GM21390 (cell line): ENCODE measurements at regions not wholly inside any gene's neighbourhood (a gene's known extent, or its start where the extent isn't known, plus 50 kb on each side); places are given as distances from the start of the nearest gene placed in this dataset.
"Not testable (repeated sequence)": the region's sequence is repeated elsewhere in the genome, so short reads cannot be mapped to it uniquely, and the experiment has no call there.

ENCODE experiments used
- ATAC-seq: cut with Tn5 transposase; IDR thresholded peaks from one replicate; pipeline ENCODE4 v1.9.1; 2021; ENCODE audit not compliant: unreplicated experiment

DNA sequence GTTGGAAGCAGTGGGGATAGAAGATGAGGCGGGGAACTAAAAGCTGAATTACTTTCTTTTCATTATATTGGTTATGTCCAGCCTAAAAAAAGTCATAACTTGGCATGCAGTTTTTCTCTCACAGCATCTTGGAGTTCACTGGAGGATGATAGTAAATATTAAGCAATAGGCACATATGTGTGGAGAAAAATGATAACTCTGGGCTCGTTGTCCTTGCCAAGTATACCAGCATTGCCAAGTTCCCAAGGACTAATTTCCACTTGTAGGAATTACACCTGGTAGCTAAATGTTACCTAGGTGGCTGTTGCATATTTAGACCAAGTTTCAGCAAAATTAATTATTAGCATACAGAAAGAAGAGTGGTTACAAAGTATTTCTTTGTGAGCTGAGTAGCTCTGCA, 1007.6 kb downstream of the ANKRD7 start:
- ATAC-seq, result no peak

DNA sequence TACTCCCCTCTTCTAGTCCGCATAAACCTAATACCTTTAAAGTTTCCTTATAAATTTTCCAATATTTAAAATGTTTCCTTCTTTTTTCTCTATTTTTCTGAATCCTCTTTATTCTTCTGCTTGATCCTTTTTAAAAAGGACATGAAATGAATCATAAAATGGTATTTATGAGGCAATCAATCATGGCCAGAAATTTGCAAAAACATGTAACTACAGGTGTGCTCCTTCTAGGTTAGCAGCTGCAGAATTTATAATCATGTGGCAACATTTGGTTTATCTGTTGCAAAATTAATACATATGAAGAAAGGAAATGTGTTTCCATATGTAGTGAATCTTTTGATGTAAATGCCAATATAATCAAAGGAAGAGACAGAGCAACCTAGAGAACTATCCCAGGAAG, 1008.5 kb downstream of the ANKRD7 start:
- ATAC-seq, result no peak

DNA sequence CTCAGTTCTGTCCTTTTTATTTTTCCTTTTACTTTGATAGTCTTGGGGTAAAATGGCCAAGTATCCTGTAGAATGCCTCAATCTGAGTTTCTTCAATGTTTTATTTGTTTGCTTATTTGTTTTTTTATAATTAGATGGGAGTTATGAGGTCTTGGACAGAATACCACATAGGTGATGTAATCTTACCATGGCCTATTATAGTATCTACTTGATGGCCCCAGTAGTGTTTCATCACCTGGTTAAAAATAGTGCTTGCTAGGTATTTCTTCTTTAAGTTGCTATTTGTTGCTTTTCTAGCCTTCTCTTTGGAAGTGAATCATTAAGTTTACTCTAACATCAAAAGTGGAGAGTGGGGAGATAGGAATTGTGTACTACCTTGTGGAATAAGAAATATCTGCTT, 1020.0 kb upstream of the KCND2 start:
- ATAC-seq, result no peak

DNA sequence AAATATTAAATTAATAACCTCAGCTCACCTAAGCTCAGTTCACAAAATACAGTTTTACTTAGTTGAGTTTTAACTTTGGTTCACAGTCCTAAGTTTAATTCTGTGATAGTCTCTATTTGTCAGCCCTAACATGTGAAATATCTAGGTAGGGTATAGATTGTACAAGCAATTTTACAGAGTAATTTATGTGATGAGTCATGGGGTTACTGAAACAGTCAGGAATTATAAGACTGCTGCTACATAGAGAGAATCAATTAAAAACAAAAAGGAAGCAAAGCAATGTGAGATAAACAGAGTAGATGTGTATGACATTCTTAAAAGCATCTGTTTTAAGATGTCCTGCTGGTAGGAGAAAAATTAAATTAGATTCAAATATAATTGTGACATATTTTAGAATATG, 1018.2 kb upstream of the KCND2 start:
- ATAC-seq, result no peak

DNA sequence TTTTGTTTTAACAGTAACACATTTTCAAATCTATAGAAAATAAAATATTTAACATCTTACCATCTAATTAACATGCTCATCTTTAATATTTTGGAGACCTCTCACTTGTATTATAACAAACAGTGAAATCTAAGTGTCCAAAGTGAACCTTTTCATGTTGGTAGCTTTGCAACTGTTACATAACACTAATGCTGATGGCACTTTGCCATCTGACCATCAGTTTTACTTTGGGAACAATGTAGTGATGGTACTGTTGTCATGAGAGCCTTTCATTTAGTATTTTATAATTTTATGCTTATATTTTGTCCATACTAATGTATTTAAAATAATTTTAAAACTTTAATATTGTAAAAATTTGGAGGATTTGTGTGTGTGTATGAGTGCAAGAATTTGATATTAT, 1017.0 kb upstream of the KCND2 start:
- no peak for ATAC-seq

DNA sequence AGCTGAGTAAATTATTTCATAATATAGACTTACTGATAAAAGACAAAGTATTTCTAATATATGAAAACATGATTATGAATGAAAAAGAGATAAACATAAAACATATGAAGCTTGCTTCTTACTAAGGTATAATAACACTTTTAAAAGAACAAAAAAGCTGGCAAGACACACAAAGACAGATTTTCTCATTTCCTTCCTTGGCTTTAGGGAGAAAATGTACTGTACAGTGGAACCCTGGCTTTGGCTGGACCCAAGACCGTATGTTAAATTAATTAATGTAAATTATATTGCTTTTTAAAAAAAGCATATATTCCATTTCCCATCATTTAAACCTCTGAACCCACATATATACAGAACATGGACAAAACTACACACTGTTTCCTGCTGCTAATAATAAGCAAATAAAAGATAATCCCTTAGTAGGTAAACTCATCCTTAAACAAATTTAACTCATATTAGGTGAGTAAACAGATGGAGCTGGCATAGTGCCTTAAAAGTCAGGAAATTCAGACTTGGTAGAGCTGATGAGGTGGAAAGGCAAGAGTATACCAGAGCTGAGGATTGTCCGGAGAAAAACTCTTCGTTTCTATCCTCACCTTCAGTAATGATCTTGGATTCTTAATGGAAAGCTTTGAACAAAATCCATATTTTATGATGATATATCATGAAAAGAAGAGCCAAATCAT, 1016.4 kb upstream of the KCND2 start:
- no peak for ATAC-seq

DNA sequence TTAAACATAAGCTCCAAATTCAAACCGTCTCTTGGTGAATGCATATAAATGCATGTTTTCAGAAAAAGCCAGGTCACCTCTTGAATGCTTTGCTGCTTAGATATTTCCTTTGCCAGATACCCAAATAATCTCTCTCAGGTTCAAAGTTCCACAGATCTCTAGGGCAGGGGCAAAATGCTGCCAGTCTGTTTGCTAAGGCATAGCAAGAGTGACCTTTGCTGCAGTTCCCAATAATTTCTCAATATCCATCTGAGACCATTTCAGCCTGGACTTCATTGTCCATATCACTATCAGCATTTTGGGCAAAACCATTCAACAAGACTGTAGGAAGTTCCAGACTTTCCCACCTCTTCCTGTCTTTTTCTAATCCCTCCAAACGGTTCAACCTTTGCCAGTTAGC, 1006.2 kb upstream of the KCND2 start:
- ATAC-seq, result not testable (repeated sequence)

DNA sequence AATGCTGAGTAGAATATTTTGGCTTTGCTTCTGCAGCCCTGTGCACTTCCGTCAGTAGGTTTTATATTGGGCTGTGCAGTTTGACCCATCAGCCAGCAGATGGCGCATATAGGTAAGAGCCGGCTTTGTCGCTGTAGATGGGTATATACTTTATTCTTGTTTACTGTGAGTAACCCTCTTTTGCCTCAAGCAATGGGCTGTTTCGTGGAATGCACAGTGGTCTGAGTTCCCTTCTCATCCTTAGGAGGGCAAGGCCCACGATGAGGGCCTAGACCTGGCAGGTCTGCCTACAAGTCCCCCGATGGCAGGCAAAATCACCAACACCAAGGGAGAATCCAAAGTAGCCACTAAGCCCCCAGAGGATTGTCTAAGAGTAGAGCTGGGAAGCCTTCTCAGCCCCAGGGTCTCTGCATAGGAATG, 1002.9 kb upstream of the KCND2 start:
- ATAC-seq, result peak; percentile 95

DNA sequence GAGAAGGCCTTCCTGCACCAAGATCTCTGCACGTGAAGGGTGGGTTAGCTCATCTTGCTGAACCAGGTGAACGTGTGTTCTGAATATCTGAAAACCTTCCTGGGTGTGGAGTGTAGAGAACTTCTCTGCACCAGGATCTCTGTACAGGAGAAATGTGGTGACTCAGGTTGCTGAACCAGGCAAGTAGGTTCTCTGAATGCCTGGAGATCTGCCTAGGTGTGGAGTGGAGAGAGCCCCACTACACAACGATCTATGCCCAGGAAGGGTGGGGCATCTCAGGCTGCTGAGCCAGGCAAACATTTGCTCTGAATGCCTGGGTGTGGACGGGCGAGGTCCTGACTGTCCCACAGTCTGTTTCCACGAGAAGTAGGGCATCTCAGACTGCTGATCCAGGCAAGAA, 1002.3 kb upstream of the KCND2 start:
- ATAC-seq, result no peak

DNA sequence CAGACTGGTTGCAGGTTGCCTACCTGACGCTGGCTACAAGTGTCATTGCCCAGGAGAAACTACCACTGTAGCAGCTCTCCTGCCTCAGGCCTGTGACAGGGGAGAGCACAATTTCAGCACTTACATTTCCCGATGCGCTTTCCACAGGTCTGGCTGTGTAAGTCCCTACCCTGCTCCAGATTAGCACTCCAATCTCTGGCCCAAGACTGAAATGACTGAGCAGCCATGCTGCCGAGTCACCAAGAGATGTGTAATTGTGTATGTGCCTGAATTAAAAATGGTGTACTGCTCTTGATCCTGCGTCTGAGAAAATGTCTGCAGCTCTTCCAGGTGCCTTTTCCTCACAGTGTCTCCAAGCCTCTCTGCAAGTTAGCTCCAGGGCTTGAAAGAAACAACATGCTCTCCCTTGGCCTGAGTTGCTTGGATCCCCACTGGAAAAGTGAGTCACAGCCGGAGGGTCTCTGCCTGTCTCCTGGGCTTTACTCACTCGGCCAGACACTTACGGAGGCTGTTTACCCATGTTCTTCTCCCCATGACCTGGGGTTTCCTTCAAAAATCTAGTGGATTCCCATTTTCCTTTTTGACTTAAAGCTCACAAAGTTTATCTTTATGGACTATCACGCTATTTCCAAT, 1001.7 kb upstream of the KCND2 start:
- no peak for ATAC-seq

DNA sequence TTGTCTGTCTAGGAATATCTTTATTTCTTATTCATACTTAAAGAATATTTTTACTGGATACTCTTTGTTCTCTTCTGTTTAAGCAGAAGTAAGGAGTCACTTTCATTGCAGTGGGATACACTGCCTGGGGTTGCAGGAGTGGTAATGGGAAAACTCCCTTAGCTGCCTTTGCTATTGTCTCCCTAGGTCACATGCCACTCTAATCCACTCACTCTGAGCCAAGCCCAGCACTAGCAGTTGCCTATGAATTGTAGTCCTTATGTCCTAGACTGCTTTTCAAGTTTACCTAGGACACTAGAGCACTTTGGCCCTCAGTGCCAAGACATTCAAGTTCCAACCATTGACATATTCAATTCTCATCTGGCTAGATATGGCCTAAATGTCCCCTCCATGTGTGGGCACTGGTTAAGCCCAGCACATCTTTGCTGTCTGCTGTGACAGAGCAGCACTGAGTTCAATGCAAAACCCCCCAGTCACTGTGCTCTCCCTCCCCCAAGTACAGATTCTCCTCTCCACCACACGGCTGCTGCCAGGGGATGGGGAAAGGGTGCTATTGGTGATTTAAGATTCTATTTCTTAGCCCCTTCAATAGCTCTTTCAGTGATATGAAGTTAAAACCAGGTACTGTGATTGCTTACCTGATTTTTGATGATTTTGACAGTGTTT, 991.7 kb upstream of the KCND2 start:
- no peak for ATAC-seq

DNA sequence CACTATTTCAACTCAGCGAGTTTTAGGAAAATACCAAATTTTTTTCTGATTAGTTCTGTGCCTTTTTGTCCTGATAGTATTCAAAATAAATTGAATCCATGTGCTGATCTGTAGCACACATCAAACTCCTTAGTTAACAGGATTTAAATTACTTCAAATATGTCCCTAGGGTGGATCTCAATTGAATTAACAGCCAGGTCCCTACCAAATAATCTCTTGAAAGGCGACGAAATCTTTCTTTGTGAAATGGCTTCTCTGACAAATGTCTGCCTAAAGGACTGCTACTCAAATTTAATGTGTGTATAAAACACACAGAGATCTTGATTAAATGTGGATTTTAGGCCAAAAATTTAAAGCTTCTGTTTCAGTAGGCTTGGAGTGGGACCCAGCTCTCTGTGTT, 989.6 kb upstream of the KCND2 start:
- ATAC-seq, result no peak

DNA sequence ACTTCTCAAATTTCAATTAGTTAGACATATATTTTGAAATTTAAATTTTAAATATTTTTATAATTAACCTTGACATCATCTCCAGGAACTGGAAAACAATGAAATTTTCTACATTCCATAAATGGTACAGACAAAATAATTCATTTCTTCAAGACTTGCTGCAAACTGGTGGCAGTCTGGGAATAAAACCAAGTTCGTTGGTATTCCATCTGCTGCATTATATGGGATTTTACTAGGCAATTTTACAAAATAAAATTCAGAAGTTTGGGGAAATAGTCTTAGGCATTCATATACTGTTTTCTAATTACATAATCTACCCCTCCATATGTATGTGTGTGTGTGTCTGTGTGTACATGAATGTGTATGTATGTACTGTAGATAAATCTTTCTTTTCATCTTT, 984.6 kb upstream of the KCND2 start:
- no peak for ATAC-seq

DNA sequence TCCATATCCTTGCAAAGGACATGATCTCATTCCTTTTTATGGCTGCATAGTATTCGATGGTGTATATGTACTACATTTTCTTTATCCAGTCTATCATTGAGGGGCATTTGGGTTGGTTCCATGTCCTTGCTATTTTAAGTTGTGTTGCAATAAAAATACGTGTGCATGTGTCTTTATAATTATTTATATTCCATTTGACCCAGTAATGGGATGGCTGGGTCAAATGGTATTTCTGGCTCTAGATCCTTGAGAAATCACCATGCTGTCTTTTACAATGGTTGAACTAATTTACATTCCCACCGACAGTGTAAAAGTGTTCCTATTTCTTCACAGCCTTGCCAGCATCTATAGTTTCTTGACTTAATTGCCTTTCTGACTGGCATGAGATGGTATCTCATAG, 972.6 kb upstream of the KCND2 start:
- ATAC-seq, result not testable (repeated sequence)

DNA sequence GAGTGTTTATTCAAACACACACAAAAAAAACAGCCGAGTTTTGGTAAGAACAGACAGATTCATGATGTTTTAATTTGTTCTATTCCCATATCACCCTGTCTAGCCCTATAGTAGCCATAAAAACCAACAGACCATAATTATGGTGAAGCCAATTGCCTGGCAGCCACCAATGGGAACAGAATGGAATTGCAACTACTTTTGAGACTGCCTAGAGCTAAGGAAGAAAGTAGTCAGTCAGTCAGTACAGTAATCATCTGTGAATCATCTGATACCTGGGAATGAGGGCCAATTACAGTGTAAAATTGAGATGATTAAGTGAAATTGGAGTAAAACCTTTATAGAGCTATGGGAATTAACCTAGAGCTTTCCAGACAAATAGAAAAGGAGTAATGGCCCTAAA, 952.7 kb upstream of the KCND2 start:
- no peak for ATAC-seq

DNA sequence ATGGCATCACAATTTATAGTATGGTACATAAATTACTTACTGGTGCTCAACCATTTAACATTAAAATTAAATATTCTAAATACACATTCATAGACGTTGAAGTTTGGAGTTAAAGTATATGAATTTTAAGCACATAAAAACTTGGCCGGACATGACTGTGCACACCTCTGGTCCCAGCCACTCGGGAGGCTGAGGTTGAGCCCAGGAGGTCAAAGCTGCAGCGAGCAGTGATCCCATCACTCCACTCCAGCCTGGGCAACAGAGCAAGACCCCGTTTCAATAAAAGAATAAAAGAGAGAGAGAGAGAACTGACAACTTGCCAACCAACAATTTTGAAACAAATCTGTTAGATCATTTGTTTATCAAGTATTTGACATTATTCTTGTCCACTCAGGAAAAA, 943.3 kb upstream of the KCND2 start:
- ATAC-seq, result no peak

DNA sequence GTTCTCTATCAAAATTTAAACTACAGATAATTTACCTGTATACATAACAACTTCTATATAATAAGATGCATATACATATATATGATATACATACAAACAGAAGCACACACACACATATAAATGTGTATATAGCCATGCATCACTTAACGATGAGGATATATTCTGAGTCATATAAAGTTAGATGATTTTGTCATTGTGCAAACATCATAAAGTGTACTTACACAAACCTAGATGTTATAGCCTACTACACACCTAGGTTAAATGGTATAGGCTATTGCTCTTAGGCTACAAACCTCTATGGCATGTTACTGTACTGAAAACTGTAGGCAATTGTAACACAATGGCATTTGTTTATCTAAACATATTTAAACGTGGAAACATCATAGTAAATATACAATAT, 937.6 kb upstream of the KCND2 start:
- ATAC-seq, result no peak

DNA sequence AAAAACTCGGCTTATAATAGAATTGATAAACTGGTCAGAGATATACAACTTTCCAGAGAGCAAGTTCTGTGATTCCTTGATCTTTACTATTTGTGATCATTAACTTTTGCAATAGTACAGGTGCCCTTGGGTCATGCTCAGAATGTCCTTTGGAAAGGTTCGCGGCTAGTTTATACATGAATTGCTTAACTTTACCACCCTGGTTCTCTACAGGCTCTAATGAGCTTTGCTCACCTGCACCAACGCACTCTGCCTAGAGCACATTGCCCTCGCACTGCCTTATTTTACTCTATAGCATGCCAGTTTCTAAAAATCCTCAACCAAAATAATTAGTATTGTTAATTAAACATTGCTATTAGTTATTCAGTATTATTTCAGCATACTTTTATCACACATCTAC, 931.2 kb upstream of the KCND2 start:
- no peak for ATAC-seq

DNA sequence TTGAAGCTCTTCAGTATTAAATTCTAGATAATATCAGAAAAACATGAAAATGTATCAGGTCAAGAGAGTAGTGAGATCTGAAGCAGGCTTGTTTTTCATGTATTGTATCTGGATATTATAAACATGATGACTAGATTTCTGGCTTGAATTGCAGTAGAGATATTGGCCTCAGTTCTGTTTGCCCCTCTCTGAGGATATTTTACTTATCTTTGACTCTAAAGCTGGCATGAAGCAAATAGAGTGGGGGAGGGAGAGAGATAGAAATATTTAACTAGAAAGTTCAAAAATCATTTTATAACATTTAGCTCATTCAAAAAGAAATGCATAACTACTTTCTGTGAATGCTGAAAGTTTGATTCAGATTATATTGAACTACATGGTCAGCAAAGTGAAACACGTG, 929.7 kb upstream of the KCND2 start:
- ATAC-seq, result no peak

DNA sequence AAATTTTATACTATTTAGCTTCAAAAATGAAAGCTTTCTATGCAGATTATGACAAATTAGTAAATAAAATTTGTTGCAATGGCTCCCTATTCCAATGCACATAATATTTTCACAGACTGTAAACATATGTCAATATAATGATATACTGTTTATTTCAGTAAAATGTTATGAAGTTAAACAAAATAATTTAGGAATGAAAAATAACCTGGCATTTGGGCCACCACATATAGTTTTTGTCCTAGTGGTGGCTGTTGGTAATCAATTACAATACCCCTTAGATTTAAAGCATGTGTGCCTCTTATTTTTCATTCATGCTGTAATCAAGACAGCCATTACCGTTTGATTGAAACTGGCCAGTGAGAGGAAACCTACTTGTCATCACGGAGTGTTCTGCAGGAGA, 928.5 kb upstream of the KCND2 start:
- ATAC-seq, result no peak

DNA sequence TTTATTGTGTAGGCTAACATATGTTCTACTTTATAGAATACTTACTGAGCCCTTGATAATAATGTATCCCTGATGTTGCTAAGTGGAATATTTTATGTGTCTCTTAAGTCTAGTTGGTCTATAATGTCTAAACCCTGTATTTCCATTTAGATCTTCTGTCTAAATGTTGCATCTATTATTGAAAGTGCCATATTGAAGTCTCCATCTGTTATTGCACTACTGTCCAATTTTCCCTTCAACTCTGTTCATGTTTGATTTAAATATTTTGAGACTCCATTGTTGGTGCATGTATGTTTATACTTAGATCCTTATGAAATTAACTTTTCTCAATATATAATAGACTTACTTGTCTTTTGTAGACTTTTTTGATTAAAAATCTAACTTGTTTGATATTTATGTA, 924.5 kb upstream of the KCND2 start:
- no peak for ATAC-seq

DNA sequence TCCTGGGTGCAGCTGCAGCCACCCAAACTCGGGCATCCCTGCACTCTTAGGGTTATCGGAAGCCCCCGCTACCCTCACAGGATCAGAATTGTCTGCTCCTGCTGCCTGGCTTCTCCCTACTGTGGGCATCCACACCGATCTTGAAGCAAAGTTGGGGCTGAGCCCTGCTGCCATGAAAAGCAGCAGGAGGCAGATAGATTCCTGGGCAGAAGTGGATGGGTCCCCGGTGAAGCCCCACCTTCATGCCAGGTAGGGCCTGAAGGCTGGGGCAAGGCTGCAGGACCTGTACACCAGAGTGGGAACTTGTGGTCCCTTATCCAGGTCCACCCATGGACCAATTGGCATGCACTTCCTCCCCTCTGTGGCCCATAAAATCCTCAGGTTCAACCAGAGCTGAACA, 922.6 kb upstream of the KCND2 start:
- no peak for ATAC-seq

DNA sequence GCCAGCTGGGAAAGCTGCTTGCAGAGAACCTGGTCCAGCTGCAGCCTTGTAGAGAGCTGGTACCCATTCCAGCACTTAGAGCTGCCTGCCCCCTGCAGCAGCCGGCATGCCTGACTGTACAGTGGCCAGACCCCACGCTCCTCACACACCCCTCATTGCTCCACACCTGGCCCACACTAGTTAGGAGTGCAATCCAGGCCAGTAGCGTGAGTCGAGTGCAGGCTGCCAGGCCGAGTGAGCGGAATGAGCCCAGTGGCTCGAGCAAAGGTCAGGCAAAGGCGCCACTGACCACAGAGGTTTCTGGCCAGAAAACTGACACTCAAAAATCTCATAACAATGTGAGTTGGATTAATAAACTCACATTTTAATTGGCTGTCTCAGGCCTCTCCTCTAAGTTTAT, 921.7 kb upstream of the KCND2 start:
- ATAC-seq, result no peak
